Transverse colon (tissue), 4 donors: ENCODE measurements at regions not wholly inside any gene's neighbourhood (a gene's known extent, or its start where the extent isn't known, plus 50 kb on each side); places are given as distances from the start of the nearest gene placed in this dataset.

ENCODE experiments used
- EP300 ChIP-seq: sonication (generic); formaldehyde crosslinking; IDR thresholded peaks from one replicate; pipeline ENCODE4 v1.6.1; 2017; ENCODE audit warnings: antibody characterized with exemption, low read depth
- POLR2A ChIP-seq: fragments of 450-650 bp; IDR thresholded peaks from one replicate; pipeline ENCODE4 v1.6.1; 2016; ENCODE audit warnings: antibody characterized with exemption, mild to moderate bottlenecking, moderate library complexity
- POLR2AphosphoS5 ChIP-seq, 3 donors: sonication (generic); formaldehyde crosslinking; IDR thresholded peaks; one replicate each; pipeline ENCODE4 v1.6.1; 2016; ENCODE audit warnings: antibody characterized with exemption in 3 of 3
- TF ChIP-seq, protein P1 (sequence below), 5 experiments: fragments of 200-600 bp in 3 of 5; fragments of 450-650 bp in 2 of 5; sonication (generic) in 3 of 5; IDR thresholded peaks; 1 replicate in 2 of 5; 2 replicates in 3 of 5; pipeline ENCODE4 v1.5.1; 2016 to 2017; ENCODE audit warnings: antibody characterized with exemption in 5 of 5, inconsistent platforms in 3 of 5, mild to moderate bottlenecking in 2 of 5, moderate library complexity in 1 of 5

DNA sequence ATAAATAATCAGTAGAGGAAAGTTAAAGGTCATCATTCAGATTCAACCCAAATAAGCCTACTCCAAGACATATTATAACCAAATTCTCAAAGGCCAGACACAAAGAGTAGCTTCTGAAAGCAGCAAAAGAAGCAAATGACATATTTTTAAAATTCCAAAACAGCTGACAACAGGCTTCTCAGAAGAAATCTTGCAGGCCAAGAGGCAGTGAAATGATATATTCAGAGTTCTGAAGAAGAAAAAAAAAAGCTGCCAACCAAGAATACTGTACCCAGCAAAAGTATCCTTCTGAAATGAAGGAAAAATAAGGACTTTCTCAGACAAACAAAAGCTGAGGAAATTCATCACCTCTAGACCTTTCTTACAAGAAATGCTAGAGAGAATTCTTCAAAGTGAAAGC lies 787.1 kb upstream of the TENM4 start:
- TF ChIP-seq POLR2AphosphoS5 (IDR thresholded peaks at IDR 0.05) (no peak), EP300 (no peak), POLR2A (no peak)
- TF ChIP-seq, protein P1, sequence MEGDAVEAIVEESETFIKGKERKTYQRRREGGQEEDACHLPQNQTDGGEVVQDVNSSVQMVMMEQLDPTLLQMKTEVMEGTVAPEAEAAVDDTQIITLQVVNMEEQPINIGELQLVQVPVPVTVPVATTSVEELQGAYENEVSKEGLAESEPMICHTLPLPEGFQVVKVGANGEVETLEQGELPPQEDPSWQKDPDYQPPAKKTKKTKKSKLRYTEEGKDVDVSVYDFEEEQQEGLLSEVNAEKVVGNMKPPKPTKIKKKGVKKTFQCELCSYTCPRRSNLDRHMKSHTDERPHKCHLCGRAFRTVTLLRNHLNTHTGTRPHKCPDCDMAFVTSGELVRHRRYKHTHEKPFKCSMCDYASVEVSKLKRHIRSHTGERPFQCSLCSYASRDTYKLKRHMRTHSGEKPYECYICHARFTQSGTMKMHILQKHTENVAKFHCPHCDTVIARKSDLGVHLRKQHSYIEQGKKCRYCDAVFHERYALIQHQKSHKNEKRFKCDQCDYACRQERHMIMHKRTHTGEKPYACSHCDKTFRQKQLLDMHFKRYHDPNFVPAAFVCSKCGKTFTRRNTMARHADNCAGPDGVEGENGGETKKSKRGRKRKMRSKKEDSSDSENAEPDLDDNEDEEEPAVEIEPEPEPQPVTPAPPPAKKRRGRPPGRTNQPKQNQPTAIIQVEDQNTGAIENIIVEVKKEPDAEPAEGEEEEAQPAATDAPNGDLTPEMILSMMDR (IDR thresholded peaks at IDR 0.05), result no peak
